ENCODE measurements at regions not wholly inside any gene's neighbourhood (a gene's known extent, or its start where the extent isn't known, plus 50 kb on each side); places are given as distances from the start of the nearest gene placed in this dataset.

DNA sequence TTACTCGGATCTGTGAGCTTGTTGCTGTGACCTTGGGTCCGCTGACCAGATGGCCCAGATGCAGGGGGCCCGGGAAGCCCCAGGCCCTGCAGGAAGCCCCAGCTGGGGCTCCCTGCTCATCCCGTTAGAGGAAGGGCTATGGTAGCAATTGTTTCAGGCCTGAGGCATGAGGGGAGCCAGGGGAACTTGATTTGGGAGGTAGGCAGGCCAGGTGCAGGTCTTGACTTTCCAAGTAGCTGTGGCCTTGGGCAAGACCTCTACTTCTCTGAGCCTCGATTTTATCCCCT lies 55.0 kb upstream of the CXCL12 start:
- intact Hi-C loops (cut with micrococcal nuclease; ENCODE audit: unreplicated experiment), result no loop called here
- Mint-ChIP-seq H3K4me1 (ENCODE audit: low read depth, unreplicated experiment) (no peaks in the 10 kb centered on the region), H3K4me3 (ENCODE audit: low read depth, unreplicated experiment) (no peak overlapping the region), H3K27ac (ENCODE audit: unreplicated experiment) (no peak overlapping the region), H3K27me3 (ENCODE audit: unreplicated experiment) (peaks cover 20% of the 10 kb centered on the region), H3K36me3 (ENCODE audit: insufficient read depth, unreplicated experiment) (no peaks in the 10 kb centered on the region), H3K9me3 (ENCODE audit: low read depth, unreplicated experiment) (peaks cover 13% of the 10 kb centered on the region)
- no peak for DNase-seq
- TF ChIP-seq CTCF (IDR thresholded peaks at IDR 0.05; ENCODE audit: unreplicated experiment), result no peak
- CTCF ChIA-PET, result no interaction called here
- no TSS peak for BruUV-seq (replicated peaks)

GRCh38 chr10:44457259-44457658 lies 72.4 kb upstream of the CXCL12 start:
- H3K4me3 Mint-ChIP-seq (ENCODE audit: low read depth, unreplicated experiment), result no peak overlapping the region
- DNase-seq, result no peak
- H3K36me3 Mint-ChIP-seq (ENCODE audit: insufficient read depth, unreplicated experiment), result no peaks in the 10 kb centered on the region
- H3K27me3 Mint-ChIP-seq (ENCODE audit: unreplicated experiment), result peaks cover 11% of the 10 kb centered on the region
- H3K4me1 Mint-ChIP-seq (ENCODE audit: low read depth, unreplicated experiment), result no peaks in the 10 kb centered on the region
- peaks cover 9% of the 10 kb centered on the region for H3K9me3 Mint-ChIP-seq (ENCODE audit: low read depth, unreplicated experiment)
- no TSS peak for BruUV-seq (replicated peaks)
- CTCF ChIA-PET, result no interaction called here
- no peak for TF ChIP-seq CTCF (IDR thresholded peaks at IDR 0.05; ENCODE audit: unreplicated experiment)
- intact Hi-C loops (cut with micrococcal nuclease; ENCODE audit: unreplicated experiment), result no loop called here
- H3K27ac Mint-ChIP-seq (ENCODE audit: unreplicated experiment), result no peak overlapping the region

- peaks cover 6% of the 10 kb centered on the region for H3K9me3 Mint-ChIP-seq (ENCODE audit: low read depth, unreplicated experiment)
- DNase-seq, result no peak
- CTCF ChIA-PET, result no interaction called here
- BruUV-seq (replicated peaks), result no TSS peak
- no peaks in the 10 kb centered on the region for H3K36me3 Mint-ChIP-seq (ENCODE audit: insufficient read depth, unreplicated experiment)
- H3K4me3 Mint-ChIP-seq (ENCODE audit: low read depth, unreplicated experiment), result no peak overlapping the region
- H3K4me1 Mint-ChIP-seq (ENCODE audit: low read depth, unreplicated experiment), result no peaks in the 10 kb centered on the region
- no peak overlapping the region for H3K27ac Mint-ChIP-seq (ENCODE audit: unreplicated experiment)
- intact Hi-C loops (cut with micrococcal nuclease; ENCODE audit: unreplicated experiment), result no loop called here
- no peak for TF ChIP-seq CTCF (IDR thresholded peaks at IDR 0.05; ENCODE audit: unreplicated experiment)
- H3K27me3 Mint-ChIP-seq (ENCODE audit: unreplicated experiment), result peaks cover 26% of the 10 kb centered on the region
Measured at GRCh38 chr10:44458671-44459413, 73.9 kb upstream of the CXCL12 start.

- intact Hi-C loops (cut with micrococcal nuclease; ENCODE audit: unreplicated experiment), result no loop called here
- H3K4me3 Mint-ChIP-seq (ENCODE audit: low read depth, unreplicated experiment), result no peak overlapping the region
- BruUV-seq (replicated peaks), result no TSS peak
- H3K27me3 Mint-ChIP-seq (ENCODE audit: unreplicated experiment), result peaks cover 26% of the 10 kb centered on the region
- CTCF ChIA-PET, result no interaction called here
- no peak for DNase-seq
- H3K27ac Mint-ChIP-seq (ENCODE audit: unreplicated experiment), result no peak overlapping the region
- H3K36me3 Mint-ChIP-seq (ENCODE audit: insufficient read depth, unreplicated experiment), result no peaks in the 10 kb centered on the region
- no peak for TF ChIP-seq CTCF (IDR thresholded peaks at IDR 0.05; ENCODE audit: unreplicated experiment)
- H3K4me1 Mint-ChIP-seq (ENCODE audit: low read depth, unreplicated experiment), result no peaks in the 10 kb centered on the region
- peaks cover 6% of the 10 kb centered on the region for H3K9me3 Mint-ChIP-seq (ENCODE audit: low read depth, unreplicated experiment)
Measured at GRCh38 chr10:44459671-44460070, 74.8 kb upstream of the CXCL12 start.

All from Calu3 (cell line).